HS-27A (cell line): ENCODE measurements at regions not wholly inside any gene's neighbourhood (a gene's known extent, or its start where the extent isn't known, plus 50 kb on each side); places are given as distances from the start of the nearest gene placed in this dataset.
"Not testable (repeated sequence)": the region's sequence is repeated elsewhere in the genome, so short reads cannot be mapped to it uniquely, and the experiment has no call there.

Experiments
- DNase-seq: peaks from one replicate; pipeline ENCODE4 v3.0.0-alpha.2; 2012; ENCODE audit warnings: low read depth, missing footprints

- DNase-seq = no peak
Observed at GRCh38 chr6:6091608-6092002, 84.9 kb upstream of the NRN1 start.

GRCh38 chr6:6090861-6091607 lies 84.3 kb upstream of the NRN1 start:
- DNase-seq = no peak

- DNase-seq = no peak
Observed at GRCh38 chr6:6085928-6086668, 79.4 kb upstream of the NRN1 start.

GRCh38 chr6:6080975-6081374 lies 74.2 kb upstream of the NRN1 start:
- no peak for DNase-seq

- DNase-seq = no peak
Observed at GRCh38 chr6:6074190-6074589, 67.5 kb upstream of the NRN1 start.

GRCh38 chr6:6068157-6068556 lies 61.4 kb upstream of the NRN1 start:
- DNase-seq = not testable (repeated sequence)

- DNase-seq = no peak
Observed at GRCh38 chr6:6058054-6058444, 51.3 kb upstream of the NRN1 start.

GRCh38 chr6:6057442-6058053 lies 50.8 kb upstream of the NRN1 start:
- DNase-seq = peak; percentile 8
